ENCODE measurements at regions not wholly inside any gene's neighbourhood (a gene's known extent, or its start where the extent isn't known, plus 50 kb on each side); places are given as distances from the start of the nearest gene placed in this dataset.

- H3K9ac ChIP-seq (ENCODE audit: low read length) = no peak overlapping the region
- H4K20me1 ChIP-seq (ENCODE audit: insufficient read depth) = no peaks in the 10 kb centered on the region
- no peak overlapping the region for H3K4me2 ChIP-seq (ENCODE audit: low read length)
- H3K27me3 ChIP-seq (ENCODE audit: insufficient read depth, low read depth, low read length) = no peaks in the 10 kb centered on the region
- H3K27ac ChIP-seq (ENCODE audit: low read length) = no peak overlapping the region
- no peaks in the 10 kb centered on the region for H3K9me2 ChIP-seq (ENCODE audit: insufficient read depth, low read length)
- TF ChIP-seq EZH2 (IDR thresholded peaks at IDR 0.05; ENCODE audit: borderline replicate concordance, insufficient read depth, low read length, poor library complexity, severe bottlenecking) (no peak), CTCF (IDR thresholded peaks at IDR 0.05; ENCODE audit: poor library complexity, severe bottlenecking) (no peak), SMC3 (conservative IDR thresholded peaks at IDR 0.05; ENCODE audit: poor library complexity) (no peak), TAF1 (IDR thresholded peaks at IDR 0.05; ENCODE audit: low read depth) (no peak), POLR2AphosphoS5 (IDR thresholded peaks at IDR 0.05) (no peak), EP300 (conservative IDR thresholded peaks at IDR 0.05; ENCODE audit: poor library complexity, severe bottlenecking) (no peak), REST (IDR thresholded peaks at IDR 0.05; ENCODE audit: borderline replicate concordance) (no peak), RAD21 (conservative IDR thresholded peaks at IDR 0.05) (no peak), MXI1 (conservative IDR thresholded peaks at IDR 0.05; ENCODE audit: poor library complexity, severe bottlenecking) (no peak)
- H3K79me2 ChIP-seq (replicated peaks; ENCODE audit: insufficient read depth, low read length) = no peaks in the 10 kb centered on the region
- no peaks in the 10 kb centered on the region for H3K36me3 ChIP-seq (ENCODE audit: insufficient read depth, low read length)
- H3K9me3 ChIP-seq (ENCODE audit: low read length) = no peaks in the 10 kb centered on the region
- H3K4me3 ChIP-seq (ENCODE audit: low read length) = no peak overlapping the region
- H2AFZ ChIP-seq (ENCODE audit: low read depth, low read length) = no peak overlapping the region
- no peaks in the 10 kb centered on the region for H3F3A ChIP-seq (ENCODE audit: insufficient read depth, low read length, poor library complexity, severe bottlenecking)
Observed at GRCh38 chr15:24819680-24820079, 135.1 kb upstream of the SNRPN start.

GRCh38 chr15:24823473-24823872, 131.3 kb upstream of the SNRPN start:
- no peaks in the 10 kb centered on the region for H4K20me1 ChIP-seq (ENCODE audit: insufficient read depth)
- H3K36me3 ChIP-seq (ENCODE audit: insufficient read depth, low read length) = no peaks in the 10 kb centered on the region
- no peaks in the 10 kb centered on the region for H3K9me2 ChIP-seq (ENCODE audit: insufficient read depth, low read length)
- H2AFZ ChIP-seq (ENCODE audit: low read depth, low read length) = no peak overlapping the region
- H3K79me2 ChIP-seq (replicated peaks; ENCODE audit: insufficient read depth, low read length) = no peaks in the 10 kb centered on the region
- no peaks in the 10 kb centered on the region for H3K27me3 ChIP-seq (ENCODE audit: insufficient read depth, low read depth, low read length)
- peak overlapping the region; percentile 36 for H3K9ac ChIP-seq (ENCODE audit: low read length)
- no peak overlapping the region for H3K4me2 ChIP-seq (ENCODE audit: low read length)
- H3K9me3 ChIP-seq (ENCODE audit: low read length) = no peaks in the 10 kb centered on the region
- TF ChIP-seq POLR2AphosphoS5 (IDR thresholded peaks at IDR 0.05) (peak; percentile 31), TAF1 (IDR thresholded peaks at IDR 0.05; ENCODE audit: low read depth) (no peak)
- peak overlapping the region; percentile 63 for H3K4me3 ChIP-seq (ENCODE audit: low read length)
- no peaks in the 10 kb centered on the region for H3F3A ChIP-seq (ENCODE audit: insufficient read depth, low read length, poor library complexity, severe bottlenecking)
- H3K27ac ChIP-seq (ENCODE audit: low read length) = no peak overlapping the region

- no peaks in the 10 kb centered on the region for H3K79me2 ChIP-seq (replicated peaks; ENCODE audit: insufficient read depth, low read length)
- H3K36me3 ChIP-seq (ENCODE audit: insufficient read depth, low read length) = no peaks in the 10 kb centered on the region
- no peaks in the 10 kb centered on the region for H3K9me2 ChIP-seq (ENCODE audit: insufficient read depth, low read length)
- no peak overlapping the region for H3K27ac ChIP-seq (ENCODE audit: low read length)
- no peaks in the 10 kb centered on the region for H3F3A ChIP-seq (ENCODE audit: insufficient read depth, low read length, poor library complexity, severe bottlenecking)
- H3K9ac ChIP-seq (ENCODE audit: low read length) = no peak overlapping the region
- no peak overlapping the region for H3K4me3 ChIP-seq (ENCODE audit: low read length)
- no peaks in the 10 kb centered on the region for H4K20me1 ChIP-seq (ENCODE audit: insufficient read depth)
- TF ChIP-seq EP300 (conservative IDR thresholded peaks at IDR 0.05; ENCODE audit: poor library complexity, severe bottlenecking) (no peak), POLR2AphosphoS5 (IDR thresholded peaks at IDR 0.05) (no peak), CTCF (IDR thresholded peaks at IDR 0.05; ENCODE audit: poor library complexity, severe bottlenecking) (no peak), REST (IDR thresholded peaks at IDR 0.05; ENCODE audit: borderline replicate concordance) (no peak), EZH2 (IDR thresholded peaks at IDR 0.05; ENCODE audit: borderline replicate concordance, insufficient read depth, low read length, poor library complexity, severe bottlenecking) (no peak), TAF1 (IDR thresholded peaks at IDR 0.05; ENCODE audit: low read depth) (no peak), MXI1 (conservative IDR thresholded peaks at IDR 0.05; ENCODE audit: poor library complexity, severe bottlenecking) (no peak), SMC3 (conservative IDR thresholded peaks at IDR 0.05; ENCODE audit: poor library complexity) (no peak), RAD21 (conservative IDR thresholded peaks at IDR 0.05) (no peak)
- H2AFZ ChIP-seq (ENCODE audit: low read depth, low read length) = no peak overlapping the region
- H3K9me3 ChIP-seq (ENCODE audit: low read length) = no peaks in the 10 kb centered on the region
- no peak overlapping the region for H3K4me2 ChIP-seq (ENCODE audit: low read length)
- no peaks in the 10 kb centered on the region for H3K27me3 ChIP-seq (ENCODE audit: insufficient read depth, low read depth, low read length)
Observed at GRCh38 chr15:24832282-24832681, 122.5 kb upstream of the SNRPN start.

All from neural cell (in vitro differentiated cells).